HG03378 (cell line): ENCODE measurements at regions not wholly inside any gene's neighbourhood (a gene's known extent, or its start where the extent isn't known, plus 50 kb on each side); places are given as distances from the start of the nearest gene placed in this dataset.

Source experiments
- ATAC-seq: cut with Tn5 transposase; IDR thresholded peaks from one replicate; pipeline ENCODE4 v1.9.1; 2021; ENCODE audit warnings: mild to moderate bottlenecking, moderate library complexity; ENCODE audit not compliant: unreplicated experiment

DNA sequence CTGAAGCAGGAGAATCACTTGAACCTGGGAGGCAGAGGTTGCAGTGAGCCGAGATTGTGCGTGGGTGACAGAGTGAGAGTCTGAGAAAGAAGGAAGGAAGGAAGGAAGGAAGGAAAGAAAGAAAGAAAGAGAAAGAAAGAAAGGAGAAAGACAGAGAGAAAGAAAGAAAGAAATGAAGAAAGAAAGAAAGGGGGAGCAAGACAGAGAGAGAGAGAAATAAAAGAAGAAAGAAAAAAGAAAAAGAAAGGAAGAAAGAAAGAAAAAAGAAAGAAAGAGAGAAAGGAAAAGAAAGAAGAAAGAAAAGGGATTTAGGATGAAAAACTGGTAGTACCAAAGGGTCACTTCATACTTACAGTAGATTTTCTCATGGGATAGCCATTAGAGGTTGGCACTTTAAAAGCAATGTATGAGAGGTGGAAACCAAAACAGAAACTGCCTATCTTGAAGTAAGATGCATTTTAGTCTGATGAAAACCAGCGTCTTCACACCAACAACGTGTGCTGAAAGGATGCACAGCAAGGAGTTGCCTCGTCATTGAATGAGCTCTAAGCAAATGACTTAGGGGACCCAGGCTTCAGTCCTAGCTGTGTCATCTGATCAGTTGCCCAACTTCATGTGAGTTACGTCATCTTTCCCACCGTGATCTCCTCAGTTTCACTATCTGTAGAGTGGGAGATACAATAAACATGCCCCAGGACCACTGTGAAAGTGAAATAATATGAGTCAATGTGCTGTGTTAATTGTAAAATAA is 133.9 kb upstream of the NEDD9 start:
- ATAC-seq: peak; percentile 73

GRCh38 chr6:11364971-11365397 is 132.5 kb upstream of the NEDD9 start:
- ATAC-seq: no peak

GRCh38 chr6:11363881-11364576 is 131.6 kb upstream of the NEDD9 start:
- peak; percentile 28 for ATAC-seq

DNA sequence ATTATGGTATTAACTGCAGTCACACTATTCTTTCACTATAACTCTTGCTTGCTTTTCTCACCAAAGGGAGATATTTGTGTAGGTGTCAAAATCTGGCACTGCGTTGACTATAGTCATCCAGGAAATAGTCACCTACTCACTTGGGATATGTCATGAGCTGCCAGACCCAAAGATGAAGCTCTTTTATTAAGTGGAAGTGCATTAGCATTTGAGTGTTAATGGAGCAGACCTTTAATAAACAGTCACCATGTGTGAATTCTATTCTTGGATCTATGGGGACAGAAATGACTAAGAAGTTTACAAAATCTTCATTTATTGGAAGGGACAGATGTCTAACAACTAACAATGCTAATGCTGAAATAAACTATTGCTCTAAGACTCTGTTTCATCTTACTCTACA is 130.1 kb upstream of the NEDD9 start:
- ATAC-seq: no peak

DNA sequence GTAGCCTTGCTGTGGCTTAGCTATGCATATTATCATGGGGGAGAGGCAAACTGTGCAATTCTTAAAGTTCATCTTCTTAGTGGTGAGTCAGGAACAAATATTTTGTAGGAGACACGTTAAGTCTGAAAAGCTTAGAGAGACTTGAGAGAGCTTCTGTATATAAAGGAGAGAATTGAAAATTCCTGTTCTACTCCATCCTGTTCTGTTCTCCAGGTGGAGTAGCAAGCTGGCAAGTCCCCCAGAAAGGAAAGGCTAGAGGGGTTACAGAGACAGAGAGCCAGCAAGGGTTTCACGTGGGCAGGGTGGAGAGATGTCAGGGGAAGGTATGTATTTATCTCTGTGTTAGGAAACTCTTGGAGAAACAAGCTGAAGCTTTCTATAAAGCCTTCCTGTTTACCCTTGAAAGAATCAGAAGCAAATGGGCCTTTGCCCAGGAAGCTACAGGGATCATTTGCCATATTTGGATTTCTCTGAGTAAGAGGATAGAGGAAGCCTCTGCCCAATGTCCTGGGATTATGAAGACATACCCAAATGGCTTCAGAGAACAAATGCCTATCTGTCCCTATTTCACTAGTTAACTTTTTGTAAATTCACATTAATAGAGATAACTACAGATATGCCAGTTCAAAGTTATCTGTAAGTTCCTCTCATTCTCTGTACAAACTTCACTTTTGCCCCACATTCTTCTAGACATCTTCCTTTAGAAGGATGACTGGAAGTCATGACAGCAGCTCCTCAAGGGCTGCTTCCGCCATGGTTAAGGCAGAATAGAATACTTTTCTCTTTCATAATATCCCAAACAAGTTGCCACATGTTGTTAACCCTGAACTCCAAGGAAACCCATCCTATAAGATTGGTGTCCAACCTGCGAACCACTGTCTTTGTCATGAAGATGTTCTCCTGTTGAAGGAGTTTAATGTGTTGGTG is 126.7 kb upstream of the NEDD9 start:
- no peak for ATAC-seq

DNA sequence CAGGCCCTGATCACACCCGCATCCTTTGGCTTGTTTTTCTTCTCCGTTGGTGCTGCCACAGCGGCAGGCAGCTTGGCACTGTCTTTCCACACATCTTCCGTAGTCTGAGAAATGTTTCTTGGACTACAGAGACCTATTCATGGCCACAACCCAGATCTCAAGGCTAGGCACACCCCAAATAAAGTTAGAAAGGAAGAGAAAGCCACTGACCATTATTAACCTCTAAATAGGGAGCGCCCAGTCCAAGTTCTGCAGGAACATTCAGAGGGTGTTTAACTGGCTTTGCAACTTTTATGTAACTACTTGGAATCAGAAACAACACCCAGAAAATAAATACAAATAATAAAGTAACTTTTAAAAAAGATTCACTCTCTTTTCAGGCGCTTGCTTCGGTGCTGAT is 124.8 kb upstream of the NEDD9 start:
- no peak for ATAC-seq

DNA sequence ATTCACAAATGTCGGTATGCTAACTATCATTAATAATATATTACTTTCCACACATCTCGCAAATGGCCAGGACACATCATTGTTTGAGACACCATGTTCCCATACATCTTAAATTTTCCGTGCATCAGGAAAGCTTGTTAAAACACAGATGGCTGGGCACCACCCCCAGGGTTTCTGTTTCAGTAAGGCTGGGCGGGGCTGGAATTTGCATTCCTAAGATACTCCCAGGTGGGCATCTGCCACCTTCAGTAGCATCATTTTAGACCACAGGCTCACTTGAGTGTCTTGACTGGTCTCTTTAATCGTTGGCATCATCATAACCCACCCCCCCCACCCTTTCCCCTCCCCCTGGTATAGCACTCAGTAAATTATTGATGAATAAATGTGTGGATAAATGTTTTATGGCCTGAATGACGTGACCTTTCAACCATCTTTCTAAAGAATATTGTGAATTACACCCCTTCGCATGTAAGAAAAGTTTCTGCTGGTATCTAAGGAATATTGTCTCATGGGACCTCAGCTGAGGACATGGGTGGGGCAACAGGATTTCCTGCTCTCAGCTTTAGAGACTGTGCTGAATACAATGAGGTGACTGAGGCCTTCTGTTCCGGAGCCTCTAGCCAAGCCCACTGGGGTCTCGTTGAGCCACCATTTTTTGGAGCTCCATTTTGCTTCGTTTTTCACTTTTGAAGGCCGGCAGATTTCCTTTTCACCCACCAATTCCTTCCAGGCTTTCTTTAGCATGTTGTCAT is 124.1 kb upstream of the NEDD9 start:
- ATAC-seq: no peak

DNA sequence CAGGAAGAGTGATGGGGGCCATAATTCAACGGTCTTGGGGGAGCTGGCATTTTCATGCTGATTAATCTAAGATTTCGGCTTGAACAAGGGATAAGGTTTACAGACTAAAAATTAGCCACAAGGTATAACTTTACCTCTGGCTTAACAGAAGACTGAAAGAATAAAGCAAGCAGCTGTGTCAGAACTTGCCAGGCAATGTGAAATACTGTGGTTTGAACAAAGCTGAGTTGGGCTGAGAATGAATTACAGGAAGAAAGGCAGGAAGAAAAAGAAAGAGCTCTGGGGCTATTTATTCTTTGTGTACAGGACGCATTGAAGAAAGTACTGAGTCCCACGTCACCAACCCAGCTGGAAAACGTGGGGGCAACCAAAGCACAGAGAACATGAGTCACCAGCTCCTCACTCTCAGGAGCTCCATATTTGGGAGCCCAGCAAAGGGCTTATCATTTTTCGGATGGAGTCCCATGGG is 121.5 kb upstream of the NEDD9 start:
- peak; percentile 61 for ATAC-seq

DNA sequence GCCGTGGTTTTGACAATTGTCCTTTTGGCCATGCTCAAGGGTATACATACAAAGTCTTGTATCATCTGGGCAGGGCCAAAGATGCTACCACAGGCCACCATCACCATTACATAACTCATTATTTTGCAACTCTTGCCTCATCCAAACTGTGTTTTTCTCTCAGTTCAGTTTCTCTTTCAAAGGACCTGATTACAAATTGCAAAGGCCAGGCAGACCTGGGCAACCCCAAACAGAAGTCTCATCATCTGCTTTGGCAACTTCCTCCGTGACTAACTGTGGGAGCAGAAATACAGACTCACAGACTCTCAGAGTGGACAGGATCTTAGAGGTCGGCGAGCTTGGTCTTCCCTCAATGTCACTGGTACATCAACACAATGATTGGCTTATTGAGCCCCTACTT is 117.8 kb upstream of the NEDD9 start:
- ATAC-seq: no peak

GRCh38 chr6:11349880-11350279 is 117.4 kb upstream of the NEDD9 start:
- ATAC-seq: no peak

- peak; percentile 48 for ATAC-seq
Measured at GRCh38 chr6:11346516-11346915, 114.0 kb upstream of the NEDD9 start.

DNA sequence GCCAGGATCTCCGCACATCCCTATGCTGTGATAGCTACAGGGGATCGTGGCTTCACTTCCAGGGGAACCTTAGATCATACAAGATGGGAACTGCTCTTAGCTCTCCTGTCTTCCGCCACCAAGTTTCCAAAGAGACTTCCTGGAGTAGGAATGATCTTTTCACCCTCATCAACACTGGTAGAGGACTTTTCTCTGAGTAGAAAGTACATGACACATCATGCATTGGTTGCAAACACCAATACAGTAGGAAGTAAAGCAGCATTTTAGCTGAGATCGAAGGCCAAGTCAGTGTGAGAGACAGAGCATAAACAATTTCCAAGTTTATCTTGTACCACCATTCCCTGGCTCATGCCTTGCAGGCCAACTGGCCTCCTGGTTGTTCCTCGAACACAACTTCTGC is 113.1 kb upstream of the NEDD9 start:
- ATAC-seq: no peak

DNA sequence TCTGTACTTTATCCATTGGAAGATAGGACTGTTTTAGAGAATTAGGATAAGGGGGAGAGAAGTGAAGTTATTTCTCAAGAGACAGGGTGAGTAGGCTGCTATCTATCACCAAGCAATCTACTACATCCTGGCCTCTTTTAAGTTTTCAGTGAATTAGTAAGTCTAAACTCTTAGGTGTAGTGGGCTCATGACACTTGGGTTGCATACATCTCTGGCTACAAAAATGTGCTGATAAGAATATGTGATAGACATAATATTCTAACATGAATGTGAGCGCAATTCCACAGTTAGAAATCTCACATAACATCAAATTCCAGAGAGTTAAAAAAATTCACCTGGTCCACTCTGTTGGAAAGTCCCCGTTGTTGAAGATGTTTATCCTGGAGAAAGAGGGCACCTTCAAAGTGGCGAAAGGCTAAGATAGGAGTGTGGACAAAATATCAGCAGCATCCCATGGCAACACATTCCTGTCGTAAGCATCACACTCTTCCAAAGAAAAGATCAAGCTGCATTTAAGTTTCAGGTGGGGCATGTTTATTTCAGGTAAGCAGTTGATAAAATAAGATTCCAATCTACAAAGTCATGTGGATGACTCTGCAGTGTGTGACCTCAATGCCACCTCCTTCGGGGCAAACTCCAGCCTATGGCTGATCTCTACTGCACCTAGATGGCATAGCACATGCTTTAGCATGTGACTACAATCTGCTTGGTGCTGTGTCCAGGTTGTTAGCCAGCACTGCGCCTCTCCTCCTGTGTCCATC is 111.7 kb upstream of the NEDD9 start:
- ATAC-seq: no peak

DNA sequence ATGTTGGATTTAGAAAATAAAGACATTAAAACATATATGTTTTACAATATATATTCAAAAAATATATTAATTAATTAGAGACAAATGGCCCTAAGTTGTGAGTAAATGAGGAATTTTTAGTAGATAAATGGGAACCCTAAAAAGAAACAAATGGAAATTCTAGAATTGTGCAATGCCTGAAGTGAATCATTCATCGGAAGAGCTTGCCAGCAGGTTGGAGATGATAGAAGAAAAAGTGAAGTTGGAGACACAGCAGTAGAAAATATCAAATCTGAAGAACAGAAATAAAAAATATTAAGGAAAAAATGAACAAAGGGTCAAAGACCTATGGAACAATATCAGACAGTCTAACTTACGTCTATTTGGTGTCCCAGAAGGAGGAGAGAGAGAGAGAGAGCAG is 109.4 kb upstream of the NEDD9 start:
- no peak for ATAC-seq

DNA sequence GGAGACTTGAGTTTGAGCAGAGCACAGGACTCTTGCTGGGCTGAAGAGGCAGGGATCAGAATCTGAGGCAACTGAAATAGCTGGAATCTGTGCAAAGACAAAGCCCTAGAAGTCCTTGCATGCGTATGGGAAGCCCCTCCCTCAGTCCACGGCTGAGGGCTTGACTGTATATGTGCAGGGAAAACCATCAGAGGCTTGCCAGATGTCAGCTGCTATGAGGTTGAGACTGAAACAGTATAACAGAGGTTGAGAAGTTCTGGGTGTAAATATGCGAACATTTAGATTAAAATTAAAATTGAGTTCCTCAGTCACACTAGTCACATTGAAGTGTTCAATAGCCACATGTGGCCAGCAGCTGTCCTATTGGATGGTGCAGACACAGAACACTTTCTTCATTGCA is 108.8 kb upstream of the NEDD9 start:
- no peak for ATAC-seq

DNA sequence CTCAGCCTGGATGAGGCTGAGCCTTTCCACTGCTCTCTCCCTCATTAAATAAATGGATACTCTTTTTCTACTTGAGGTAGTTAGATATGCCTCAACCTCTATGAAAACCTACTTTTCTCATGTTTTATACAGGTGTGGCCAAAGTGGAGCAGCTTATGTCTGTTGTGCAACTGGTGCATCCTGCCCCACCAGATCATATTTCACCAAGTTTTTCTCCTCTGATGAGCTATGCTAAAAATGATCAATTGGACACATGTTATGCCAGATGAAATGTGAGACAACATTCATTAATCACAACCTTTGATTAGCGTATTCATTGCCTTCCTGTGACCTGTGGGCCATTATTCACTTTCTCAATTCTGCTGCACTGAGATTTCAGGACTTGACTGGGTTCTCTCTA is 106.9 kb upstream of the NEDD9 start:
- no peak for ATAC-seq

DNA sequence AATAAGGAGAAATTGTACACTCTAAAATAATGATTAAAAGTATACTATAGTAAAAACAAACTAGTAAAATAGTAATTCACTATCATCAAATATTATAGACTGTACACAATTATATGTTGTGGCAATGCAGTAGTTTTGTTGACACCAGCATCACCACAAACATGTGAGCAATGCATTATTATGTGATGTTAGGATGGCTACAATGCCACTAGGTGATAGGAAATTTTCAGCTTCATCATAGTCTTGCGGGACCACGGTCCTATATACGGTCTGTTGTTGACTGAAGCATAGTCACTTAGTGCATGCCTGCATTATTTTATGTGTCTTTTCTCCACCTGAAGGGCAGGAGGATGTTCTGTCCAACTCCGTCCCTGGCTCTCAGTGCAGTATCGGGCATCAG is 104.8 kb upstream of the NEDD9 start:
- ATAC-seq: no peak

DNA sequence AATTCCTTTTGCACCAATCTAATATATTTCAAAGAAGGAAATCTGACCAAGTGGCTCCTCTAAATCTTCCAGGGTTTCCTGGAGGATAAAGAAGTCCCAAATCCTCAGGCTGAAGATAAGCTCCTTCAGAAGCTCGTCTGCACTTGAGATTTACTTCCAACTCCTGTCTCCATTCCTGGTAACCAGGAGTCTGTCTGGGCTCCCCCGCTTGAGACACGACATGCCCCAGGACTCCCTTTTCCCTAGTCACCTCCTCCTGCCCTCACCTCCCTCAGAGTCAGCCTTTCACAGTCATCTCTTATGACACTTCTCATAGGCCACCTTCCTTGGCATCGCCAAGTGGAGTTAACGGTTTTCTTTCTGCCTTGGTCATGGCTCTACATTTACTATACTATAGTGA is 103.4 kb upstream of the NEDD9 start:
- no peak for ATAC-seq

- ATAC-seq: no peak
Measured at GRCh38 chr6:11333132-11333849, 100.8 kb upstream of the NEDD9 start.
